ENCODE measurements at regions not wholly inside any gene's neighbourhood (a gene's known extent, or its start where the extent isn't known, plus 50 kb on each side); places are given as distances from the start of the nearest gene placed in this dataset.

DNA sequence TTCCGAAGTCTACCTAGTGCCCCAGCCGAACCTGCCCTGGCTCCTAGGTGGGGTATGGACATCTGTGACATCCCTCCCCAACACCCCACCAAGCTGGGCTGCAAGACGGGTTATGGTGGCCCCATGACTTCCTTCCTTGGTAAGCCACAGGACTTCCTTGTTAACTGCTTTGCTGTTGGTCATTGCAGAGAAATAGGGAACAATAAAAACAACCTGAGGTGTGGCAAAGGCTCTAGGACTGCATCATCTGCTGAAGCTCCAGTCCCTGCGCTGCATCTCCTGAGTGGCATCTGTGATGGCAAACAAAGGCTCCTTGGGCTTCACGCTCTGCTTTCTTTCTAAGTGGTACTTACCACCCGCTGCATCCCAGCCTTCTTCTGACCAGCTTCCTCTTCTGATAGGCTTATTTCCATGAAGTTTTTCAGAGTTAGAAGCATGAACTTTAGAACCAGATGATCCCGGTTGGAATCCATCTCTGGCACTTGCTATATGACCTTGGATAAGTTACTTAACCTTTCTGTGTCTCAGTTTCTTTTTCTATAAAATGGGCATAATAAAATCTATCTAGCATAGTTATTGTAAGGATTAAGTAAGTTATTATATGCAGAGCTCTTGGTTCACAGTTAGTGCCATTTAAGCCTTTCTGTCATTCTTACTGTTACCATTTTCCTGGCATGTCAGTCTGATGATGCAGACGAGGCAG lies 216.8 kb downstream of the RPS24 start:
- peak; percentile 96 for DNase-seq

DNA sequence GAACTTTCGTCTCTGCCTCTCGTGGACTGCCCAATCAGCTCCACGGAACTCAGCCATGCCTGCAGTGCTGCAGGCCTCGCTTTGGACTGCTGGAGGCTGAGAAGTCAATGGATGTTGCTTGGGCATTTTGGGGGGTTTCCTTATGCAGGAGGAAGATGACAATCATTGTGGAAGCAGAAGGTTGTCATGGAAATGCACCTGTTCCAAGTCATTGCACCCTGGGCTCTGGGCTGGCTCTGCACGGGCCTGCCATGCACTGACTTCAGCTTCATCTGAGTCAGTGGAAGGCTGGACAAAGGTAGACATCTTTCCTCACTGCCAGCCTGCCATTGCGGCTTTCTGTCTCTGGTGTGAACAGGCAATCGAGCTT lies 217.3 kb downstream of the RPS24 start:
- DNase-seq, result no peak

DNA sequence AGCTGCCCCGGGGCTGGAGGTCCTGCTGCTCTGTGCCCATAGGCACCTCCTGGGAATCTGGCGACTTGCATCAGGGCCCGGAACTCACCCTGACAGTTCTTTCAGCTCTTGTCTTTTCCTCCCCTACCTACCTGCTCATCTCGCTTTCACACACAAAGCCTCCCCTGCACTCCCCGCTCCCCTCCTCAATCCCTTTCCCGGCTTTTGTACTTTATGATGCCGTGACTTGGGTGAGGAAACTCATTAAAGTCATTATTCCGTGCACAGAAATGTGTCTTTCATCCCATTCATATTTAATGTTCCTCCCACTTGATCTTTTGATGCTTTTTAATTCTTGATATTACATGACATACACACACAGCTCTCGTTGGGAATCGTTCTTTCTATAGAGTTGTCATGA lies 218.6 kb downstream of the RPS24 start:
- no peak for DNase-seq

DNA sequence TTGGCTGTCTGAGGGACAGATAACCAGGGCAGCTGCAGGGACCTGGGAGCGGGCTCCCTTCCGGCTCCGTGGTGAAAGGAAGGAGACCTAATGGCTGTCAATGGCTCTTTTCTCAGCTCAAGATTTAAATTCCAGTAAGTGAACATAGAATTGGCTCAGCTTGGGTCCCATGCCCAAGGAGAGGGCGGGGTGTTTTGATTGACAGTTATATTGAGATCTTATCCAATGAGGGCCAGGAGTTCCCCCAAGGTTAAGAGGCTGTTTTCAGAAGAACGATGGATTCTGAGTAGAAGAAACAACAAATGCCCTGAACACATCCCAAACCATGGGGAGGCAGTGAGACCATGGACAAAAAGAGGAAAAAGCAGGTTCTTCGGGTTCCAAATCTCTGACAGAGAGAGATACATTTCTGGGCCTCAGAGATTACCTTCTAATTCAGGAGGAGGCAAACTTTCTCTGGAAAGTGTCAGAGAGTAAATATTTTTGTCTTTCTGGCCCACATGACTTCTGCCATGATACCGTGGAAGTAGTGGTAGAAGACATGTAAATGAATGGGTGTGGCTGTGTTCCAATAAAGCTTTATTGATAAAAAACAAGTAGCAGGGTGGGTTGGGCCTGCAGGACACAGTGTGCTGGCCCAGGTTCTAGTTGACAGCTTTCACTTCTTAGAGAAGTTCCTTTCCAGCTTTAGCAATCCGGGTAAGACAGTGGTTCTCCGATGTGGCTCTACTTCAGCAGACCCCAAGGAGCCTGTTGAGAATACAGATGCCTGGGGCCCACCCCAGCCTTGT lies 219.6 kb downstream of the RPS24 start:
- no peak for DNase-seq

DNA sequence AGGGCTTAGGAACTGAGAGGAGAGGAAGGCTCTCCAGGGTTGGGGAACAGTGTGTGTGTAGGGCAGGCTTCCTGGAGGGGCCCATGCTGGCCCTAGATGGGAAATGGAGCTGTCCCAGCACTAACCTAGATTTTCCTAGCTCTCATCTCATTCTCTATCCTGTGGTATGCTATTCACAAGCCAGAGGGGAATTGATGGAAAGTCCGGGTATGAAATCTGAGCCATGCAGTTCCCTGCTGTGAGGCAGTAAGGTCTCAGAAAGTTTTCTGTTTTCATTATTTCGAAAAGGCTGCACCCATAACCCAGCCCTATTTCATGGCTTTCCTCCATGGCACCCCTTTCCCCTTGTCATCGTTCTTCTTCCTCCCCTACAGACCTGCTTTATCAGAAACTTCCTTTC lies 220.3 kb downstream of the RPS24 start:
- DNase-seq, result no peak

DNA sequence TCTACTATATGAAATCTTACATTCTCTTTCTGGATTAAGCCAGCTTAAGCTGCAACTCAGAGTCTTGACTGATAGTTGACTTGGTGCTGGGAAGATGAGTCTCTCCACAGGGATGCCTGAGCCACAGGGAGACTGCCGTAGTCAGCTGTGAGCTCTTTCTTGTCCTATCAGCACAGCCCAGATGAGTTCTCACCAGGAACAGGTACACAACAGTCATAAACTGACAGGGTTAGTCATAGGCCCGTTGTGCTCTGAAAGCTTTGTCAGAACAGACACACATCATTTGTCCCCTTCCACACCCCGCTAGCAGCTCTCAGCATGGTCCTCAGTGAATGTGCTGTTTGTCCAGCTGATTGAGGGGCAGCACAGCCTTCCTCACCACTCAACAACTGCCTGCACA lies 221.6 kb downstream of the RPS24 start:
- DNase-seq, result no peak

DNA sequence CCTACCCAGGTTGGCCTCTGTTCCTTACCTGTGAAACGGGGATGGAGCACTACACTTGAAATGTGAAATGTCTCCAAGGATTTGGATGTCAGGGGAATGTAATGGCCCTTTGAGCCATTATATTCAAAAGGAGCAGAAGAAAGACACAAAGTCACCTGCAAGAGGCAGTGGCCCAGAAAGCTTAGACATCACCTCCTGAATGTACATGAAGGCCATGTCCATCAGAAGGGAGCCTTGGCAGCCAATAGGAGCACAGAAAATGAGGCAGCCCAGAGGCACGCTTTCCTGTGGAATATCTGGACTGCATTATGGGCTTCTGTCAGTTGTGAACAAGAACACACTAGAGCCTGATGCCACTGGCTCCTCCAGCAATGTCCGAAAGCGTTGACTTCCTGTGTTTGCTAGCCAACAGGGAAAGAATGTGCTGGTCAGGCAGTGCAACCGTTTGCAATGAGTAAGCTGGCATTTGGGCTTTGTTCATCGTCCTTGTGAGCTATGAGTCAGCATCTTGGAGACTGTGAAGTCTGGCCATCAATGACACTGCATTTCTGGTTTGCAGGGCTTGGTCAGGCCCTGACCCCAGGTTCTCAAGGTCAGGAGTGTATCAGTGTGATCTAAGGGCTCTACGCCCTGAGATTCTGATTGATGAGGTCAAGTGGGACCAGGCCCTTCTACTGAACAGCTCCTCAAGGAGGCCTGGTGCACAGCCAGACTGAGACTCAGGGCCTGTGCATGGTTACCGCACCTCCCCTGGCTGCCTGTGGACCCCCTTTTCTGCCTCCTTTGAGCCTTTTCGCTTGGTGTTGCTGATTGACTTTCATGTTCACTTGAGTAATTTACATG lies 222.4 kb downstream of the RPS24 start:
- peak; percentile 92 for DNase-seq

DNA sequence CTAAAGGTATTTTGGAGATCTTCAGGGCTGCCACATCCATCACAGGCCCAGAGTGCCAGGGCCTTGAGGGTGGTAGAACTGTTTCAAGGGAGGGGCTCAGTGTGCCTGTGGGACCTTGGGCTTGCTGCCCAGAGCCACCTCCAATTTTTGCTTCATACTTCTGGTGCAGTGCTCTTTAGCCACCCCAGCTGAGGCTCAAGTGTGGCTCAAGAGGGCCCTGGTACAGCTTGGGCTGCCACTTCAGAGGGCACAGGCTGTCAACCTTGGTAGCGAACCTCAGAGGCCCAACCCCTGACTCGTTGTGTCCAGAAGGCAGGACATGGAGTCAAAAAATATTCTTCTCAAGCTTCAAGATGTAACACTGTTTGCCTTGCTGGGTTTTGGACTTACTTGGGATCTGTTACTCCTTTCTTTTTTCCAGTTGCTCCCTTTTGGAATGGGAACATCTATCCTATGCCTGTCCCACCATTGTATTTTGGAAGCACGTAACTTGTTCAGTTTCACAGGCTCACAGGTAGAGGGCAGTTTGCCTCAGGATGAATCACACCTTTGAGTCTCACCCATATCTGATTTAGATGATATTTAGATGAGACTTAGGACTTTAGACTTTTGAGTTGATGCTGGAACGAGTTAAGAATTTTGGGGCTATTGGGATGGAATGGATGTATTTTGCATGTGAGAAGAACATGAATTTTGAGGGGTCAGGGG lies 224.8 kb downstream of the RPS24 start:
- no peak for DNase-seq

DNA sequence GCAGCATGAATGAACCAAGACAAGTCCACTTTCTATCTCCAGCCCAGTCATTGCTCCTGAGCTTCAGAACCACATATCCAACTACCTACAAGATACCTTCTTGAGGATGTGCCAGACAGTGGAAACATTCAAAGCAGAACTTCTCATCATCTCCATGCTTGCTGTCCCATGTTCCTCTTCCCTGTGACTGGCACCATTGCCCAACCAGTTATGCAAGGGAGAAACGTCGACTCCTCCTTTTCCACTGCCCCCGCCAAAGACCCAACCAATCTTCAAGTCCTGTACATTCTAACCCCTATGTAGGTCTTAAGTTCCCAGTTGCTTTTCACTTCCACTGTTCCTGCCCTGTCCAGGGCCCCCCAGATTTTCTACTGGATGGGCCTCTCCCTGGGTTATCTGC lies 225.7 kb downstream of the RPS24 start:
- DNase-seq, result peak; percentile 69

DNA sequence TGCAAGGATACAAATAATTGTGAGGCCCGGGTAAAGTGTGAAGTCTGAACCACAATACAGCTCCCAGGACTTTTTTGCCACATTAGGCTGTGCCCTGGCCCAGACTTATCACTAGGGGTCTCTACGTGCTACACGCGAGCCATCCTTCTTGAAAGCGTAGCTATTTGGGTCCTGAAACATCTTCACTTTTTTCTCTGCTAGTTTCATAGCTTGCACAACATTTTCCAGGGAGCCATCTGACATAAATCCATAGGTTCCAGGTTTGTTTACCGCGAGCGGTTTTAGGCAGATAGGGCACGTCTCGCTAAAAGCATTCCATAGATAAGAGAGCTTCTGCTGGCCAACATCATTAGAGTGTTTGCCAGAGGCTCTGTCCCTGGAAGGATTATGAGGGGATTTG lies 226.5 kb downstream of the RPS24 start:
- no peak for DNase-seq

DNA sequence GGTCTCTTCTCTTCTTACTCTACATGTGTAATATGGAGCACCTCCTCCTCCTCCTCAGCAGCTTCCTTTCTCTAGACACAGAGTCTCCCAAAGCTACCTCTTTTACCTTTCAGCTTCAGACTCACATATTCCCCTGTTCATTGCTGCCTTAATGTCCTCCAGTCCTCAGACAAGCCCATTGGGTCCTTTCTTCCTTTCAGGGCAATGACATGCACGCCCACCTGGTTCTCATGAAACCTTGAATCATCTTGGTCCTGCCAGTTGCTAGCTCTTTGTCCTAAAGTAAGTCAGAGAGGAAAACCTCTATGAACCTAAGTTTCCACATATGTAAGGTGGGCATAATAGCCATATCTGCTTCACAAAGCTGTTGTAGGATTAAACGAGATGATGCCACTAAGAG lies 227.0 kb downstream of the RPS24 start:
- DNase-seq, result no peak

DNA sequence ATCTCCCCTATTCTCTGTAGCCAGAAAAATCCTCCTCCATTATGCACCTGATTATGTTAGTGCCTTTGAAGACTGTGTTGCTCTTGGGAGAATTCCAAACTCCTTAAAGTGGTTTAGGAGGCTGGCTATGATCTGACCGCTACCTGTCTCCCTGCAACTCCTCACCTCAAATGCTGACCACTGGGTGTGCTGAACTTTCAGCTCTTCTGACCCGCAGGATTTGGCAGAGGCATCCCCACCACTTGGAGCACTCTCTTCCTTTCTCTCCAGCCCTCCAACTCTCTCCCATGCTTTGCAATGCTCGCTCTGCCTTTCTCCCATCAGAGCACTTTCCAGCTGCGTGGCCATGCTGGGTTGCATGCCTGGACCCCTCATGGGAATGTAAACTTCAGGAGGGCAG lies 227.6 kb downstream of the RPS24 start:
- no peak for DNase-seq

DNA sequence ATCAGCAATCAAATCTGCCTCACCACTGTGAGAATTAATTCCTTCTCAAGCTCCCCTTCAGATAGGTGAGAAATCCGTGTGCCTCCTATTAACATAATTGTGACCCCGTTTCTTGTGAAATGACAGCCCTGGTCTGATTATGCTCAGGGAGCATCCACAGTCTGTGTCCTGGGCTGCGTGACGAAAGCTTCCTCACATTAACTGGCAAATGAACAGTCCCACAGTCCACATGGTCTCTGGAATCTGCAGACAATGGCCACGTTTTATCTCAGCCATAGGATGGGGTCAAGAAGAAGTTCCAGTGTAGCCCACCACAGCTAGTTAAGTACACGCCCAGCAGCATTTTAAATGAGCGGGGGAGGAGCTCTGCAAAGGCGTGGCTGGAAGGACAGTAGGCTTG lies 229.2 kb downstream of the RPS24 start:
- DNase-seq, result no peak

DNA sequence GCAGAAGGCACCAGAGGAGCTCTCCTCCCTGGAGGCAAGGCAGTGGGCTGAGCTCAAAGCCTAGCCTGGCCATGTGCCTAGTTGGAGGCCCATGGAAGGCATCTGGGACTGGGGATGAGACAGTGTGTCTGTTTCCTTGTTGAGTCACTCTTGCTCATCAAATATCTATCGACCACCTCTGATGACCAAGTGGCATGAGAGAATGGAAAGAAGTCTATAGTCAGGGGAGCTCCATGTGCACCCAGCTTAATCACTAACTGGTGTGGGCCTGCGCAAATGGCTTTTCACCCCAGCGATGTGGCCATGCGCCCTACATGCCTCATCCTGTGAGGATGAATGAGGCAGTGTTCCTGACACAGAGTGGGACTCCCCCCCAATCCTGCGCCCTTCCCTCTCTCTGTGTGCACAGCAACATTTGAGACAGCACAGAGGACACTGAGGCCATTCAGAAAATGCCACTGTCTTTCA lies 229.9 kb downstream of the RPS24 start:
- DNase-seq, result no peak

DNA sequence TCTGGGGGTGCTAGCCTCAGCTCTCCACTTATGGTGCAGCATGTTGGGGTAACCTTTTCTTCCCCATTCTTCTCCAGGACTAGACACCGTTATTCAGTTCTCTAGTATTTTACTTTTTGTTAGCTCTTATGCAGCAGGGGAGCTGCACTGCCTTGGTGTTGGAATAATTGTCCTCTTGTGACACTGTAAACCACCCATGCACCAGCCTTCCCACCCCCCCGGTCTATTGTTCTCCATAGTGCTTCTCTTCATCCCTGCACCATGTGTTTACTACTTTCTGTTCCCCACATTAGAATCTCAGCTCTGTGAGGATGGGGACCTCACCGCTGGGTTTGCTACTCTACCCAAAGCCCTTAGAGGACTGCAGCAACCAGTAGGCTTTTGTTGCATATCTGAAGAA lies 230.7 kb downstream of the RPS24 start:
- DNase-seq, result no peak

DNA sequence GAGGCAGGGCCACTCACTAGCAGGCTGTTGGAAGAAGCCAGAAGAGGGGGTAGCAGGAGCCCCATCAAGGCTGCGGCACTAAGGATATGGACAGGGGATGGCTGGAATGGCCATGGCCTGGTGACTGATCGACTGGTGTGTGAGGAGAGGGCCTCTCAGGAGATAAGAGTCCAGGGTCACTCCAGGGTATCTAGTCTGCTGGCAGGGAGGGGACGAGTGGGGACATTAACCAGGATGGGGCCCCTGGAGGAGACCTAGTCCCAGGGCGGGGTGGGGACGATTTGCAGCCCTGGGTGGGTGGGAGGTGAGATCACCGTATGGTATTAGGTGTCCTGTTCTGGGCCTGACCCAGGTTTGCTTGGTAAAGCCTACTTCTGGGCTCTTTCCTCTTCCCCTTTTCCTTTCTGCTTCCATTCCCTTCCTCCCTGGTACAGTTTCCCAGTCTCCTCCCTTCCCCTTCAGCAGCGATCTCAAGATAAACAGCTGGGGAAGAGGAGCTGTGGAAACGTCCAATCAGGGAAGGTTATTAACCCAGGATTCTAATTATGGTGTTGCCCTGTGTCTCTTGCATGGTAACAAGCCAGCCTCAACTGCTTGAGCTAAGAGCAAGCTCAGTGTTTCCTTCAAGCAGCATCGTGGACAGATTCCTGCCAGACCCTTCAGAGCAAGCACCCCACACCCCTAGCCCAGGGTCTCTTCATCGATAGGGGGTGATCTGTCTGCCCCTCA lies 233.2 kb downstream of the RPS24 start:
- no peak for DNase-seq

DNA sequence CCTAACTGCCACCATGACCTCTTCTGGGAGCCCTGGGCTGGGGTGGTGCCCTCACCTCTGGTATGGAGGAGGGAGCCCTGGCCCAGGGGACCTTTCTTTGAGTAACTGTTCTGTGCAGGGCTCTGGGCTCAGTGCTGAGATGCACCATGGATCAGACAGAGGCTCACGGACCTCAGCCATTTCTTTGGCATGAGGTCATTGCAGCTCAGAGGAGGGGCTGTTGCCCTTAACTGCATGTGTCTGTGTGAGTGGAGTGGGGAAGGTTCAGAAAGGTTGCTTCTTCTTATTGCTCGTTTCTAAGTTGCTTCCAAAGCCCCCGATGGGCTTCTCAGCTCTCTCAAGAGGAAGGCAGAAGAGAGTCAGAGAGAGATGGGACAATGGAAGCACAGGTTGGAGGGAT lies 233.9 kb downstream of the RPS24 start:
- no peak for DNase-seq

DNA sequence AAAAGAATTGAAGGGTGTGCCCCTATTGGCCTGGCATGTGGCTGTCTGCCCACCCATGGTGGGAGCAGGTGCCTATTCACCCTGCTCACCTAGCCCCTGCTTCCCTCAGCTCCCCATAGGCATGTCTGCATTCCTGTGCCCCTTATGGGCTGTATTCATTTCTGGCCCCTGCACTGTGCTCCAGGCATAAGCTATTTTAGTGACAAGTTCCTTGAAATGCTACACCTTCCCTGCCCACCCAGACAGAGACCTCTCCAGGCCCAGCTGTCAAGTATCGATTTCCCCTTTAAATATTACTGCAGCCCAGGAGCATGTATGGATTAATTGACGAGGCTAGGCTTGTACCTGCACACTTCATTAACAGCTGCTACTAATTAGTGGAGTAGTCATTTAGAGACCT lies 235.4 kb downstream of the RPS24 start:
- no peak for DNase-seq

DNA sequence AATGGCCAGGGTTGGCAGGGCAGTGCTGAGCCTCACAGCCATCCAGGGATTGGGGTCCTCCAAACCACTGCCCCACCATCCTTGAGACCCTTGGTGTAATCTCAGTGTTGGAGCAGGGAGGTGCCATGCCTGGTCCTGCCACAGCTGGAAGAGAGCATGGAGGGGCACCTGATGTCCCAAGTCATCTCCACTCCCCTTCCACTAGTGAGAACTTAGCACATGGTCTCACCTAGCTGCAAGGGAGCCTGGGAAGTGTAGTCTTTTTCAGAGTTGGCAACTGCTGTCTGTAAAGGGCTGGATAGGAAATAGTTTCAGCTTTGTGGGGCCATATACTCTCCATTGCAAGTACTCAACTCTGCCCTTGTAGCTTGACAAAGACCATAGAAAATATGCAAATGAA lies 238.7 kb downstream of the RPS24 start:
- no peak for DNase-seq

DNA sequence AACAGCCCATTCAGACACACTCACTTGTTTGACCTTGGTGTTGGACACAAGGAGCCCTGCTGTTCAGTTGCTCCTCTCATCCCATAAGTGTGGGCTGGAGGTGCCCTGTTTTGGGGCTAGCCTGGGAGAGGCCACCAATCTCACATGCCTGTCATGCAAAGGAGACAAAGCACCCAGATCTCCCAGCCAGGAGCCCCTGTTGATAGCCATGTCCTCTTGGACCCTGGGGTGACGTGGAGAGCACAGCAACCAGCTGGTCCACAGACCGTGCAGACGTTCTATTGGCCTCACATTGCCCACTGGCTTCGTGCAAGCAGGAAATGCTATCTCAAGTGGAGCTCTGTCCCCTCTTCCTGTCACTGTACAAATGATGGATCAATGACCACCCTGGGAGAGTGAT lies 240.8 kb downstream of the RPS24 start:
- DNase-seq, result no peak

DNA sequence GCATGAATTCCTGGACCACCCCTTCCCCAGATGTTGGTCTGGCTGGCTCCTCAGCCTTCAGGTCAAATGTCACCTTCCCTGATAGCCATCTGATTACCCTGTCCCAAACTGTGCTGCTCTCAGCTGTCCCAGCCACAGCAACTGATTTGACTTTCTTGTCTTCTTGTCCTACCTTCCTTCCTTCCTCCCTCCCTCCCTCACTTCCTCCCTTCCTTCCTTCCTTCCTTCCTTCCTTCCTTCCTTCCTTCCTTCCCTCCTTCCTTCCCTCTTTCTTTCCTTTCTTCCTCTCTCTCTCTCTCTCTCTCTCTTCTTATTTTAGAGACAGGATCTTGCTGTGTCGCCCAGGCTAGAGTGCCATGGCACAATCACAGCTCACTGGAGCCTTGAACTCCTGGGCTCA lies 242.5 kb downstream of the RPS24 start:
- no peak for DNase-seq

DNA sequence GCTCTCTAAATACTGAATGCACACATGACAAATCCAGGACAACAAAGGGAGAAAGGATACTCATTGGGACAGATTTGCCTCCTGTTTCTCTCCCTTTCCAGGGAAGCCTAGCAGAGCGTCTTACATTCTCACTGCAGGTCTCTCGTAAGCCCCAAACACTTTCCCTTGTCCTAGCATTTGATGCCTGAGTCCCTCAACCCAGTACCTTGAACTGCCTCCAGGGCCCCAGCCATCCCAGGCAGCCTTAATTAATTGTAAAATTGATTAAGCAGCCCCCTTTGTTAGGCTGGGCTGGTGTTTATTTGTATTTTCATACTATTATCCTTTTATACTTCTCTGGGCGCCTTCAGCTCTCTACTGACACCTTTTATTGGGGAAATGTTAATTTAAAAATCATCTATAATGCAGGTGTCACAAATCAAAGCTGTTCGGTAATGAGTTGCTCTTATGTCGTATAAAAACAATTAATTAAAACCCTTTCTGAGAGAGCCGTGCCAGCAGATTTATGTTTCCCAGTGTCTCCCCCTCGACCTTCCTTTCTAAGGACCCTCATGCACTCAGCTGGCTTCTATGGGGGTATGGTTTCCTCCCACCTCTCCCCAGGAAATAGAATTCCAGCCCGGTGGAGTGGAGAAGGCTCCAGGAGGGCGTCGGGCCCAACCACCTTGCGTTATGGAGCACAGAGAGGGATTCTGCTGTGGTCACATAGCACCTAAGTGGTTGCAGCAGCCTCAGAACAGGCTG lies 243.8 kb downstream of the RPS24 start:
- DNase-seq, result no peak
